GM18507 (cell line): ENCODE measurements at regions not wholly inside any gene's neighbourhood (a gene's known extent, or its start where the extent isn't known, plus 50 kb on each side); places are given as distances from the start of the nearest gene placed in this dataset.
"Not testable (repeated sequence)": the region's sequence is repeated elsewhere in the genome, so short reads cannot be mapped to it uniquely, and the experiment has no call there.

Source experiments
- DNase-seq: peaks from one replicate; pipeline ENCODE4 v3.0.0; 2011; ENCODE audit warnings: low read depth; ENCODE audit not compliant: insufficient read length; ENCODE audit errors: extremely low spot score
- FAIRE-seq: peaks from 2 replicates; lab custom pipeline; 2011; peaks lifted over from hg19 to GRCh38; lab: Jason Lieb, UNC

- FAIRE-seq, DNase-seq: not testable (repeated sequence)
Measured at GRCh38 chr14:86775896-86776295, 1217.1 kb downstream of the GALC start.

GRCh38 chr14:86774916-86775315 lies 1218.1 kb downstream of the GALC start:
- DNase-seq, result no peak
- no peak for FAIRE-seq

- no peak for FAIRE-seq
Measured at GRCh38 chr14:86772075-86772474, 1220.9 kb downstream of the GALC start.

GRCh38 chr14:86770186-86770585 lies 1222.8 kb downstream of the GALC start:
- DNase-seq (no peak), FAIRE-seq (no peak)

More at GRCh38 chr14:86772075-86772474, 1220.9 kb downstream of the GALC start:
- DNase-seq, result no peak

GRCh38 chr14:86766469-86766868 lies 1226.5 kb downstream of the GALC start:
- DNase-seq (no peak), FAIRE-seq (no peak)

- DNase-seq, result no peak
- no peak for FAIRE-seq
Measured at GRCh38 chr14:86761611-86762010, 1231.4 kb downstream of the GALC start.

GRCh38 chr14:86756521-86757190 lies 1226.7 kb downstream of the FLRT2 start:
- DNase-seq, result no peak
- no peak for FAIRE-seq

- not testable (repeated sequence) for FAIRE-seq, DNase-seq
Measured at GRCh38 chr14:86750488-86750887, 1220.5 kb downstream of the FLRT2 start.

GRCh38 chr14:86739761-86740160 lies 1209.8 kb downstream of the FLRT2 start:
- no peak for FAIRE-seq

GRCh38 chr14:86731427-86731826 lies 1201.5 kb downstream of the FLRT2 start:
- not testable (repeated sequence) for FAIRE-seq, DNase-seq

More at GRCh38 chr14:86739761-86740160, 1209.8 kb downstream of the FLRT2 start:
- no peak for DNase-seq

GRCh38 chr14:86723254-86723624 lies 1193.3 kb downstream of the FLRT2 start:
- no peak for FAIRE-seq
- no peak for DNase-seq

GRCh38 chr14:86722612-86723253 lies 1192.8 kb downstream of the FLRT2 start:
- FAIRE-seq (no peak), DNase-seq (no peak)

GRCh38 chr14:86714575-86714974 lies 1184.6 kb downstream of the FLRT2 start:
- DNase-seq (no peak), FAIRE-seq (no peak)

- no peak for FAIRE-seq
- DNase-seq, result no peak
Measured at GRCh38 chr14:86714153-86714552, 1184.2 kb downstream of the FLRT2 start.

GRCh38 chr14:86712727-86713126 lies 1182.8 kb downstream of the FLRT2 start:
- no peak for FAIRE-seq
- DNase-seq, result no peak

GRCh38 chr14:86712176-86712575 lies 1182.2 kb downstream of the FLRT2 start:
- DNase-seq, result no peak
- FAIRE-seq, result no peak

GRCh38 chr14:86708846-86709339 lies 1178.9 kb downstream of the FLRT2 start:
- FAIRE-seq (no peak), DNase-seq (no peak)

- FAIRE-seq (no peak), DNase-seq (no peak)
Measured at GRCh38 chr14:86707071-86707470, 1177.1 kb downstream of the FLRT2 start.

- no peak for FAIRE-seq
- DNase-seq, result no peak
Measured at GRCh38 chr14:86683561-86683960, 1153.6 kb downstream of the FLRT2 start.

GRCh38 chr14:86675059-86675458 lies 1145.1 kb downstream of the FLRT2 start:
- FAIRE-seq (no peak), DNase-seq (no peak)

GRCh38 chr14:86673523-86673969 lies 1143.6 kb downstream of the FLRT2 start:
- DNase-seq (no peak), FAIRE-seq (no peak)
